Tongue (tissue), 1 donor: ENCODE measurements at regions not wholly inside any gene's neighbourhood (a gene's known extent, or its start where the extent isn't known, plus 50 kb on each side); places are given as distances from the start of the nearest gene placed in this dataset.

Experiments used
- DNase-seq: peaks from one replicate; pipeline ENCODE4 v3.0.0-alpha.2; 2015

DNA sequence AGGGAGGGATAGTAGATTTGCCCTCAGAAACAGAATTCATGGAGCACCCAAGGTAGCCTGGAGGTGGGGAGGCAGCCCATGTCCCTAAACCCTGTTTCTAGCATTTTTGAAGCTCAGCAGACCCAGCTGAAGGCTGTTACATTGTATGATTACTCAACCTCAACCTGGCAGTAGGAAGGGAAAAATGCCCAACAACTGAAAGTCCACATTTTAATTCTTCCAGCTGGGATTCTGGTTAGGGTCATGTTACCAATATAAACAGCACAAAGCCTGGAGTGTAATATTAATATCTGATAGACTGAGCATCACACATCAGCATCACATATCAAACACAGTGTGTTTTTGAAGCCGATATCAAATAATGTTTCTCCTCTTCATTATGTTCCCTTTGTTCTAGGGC lies 437.0 kb downstream of the HRH4 start:
- peak; percentile 22 for DNase-seq

DNA sequence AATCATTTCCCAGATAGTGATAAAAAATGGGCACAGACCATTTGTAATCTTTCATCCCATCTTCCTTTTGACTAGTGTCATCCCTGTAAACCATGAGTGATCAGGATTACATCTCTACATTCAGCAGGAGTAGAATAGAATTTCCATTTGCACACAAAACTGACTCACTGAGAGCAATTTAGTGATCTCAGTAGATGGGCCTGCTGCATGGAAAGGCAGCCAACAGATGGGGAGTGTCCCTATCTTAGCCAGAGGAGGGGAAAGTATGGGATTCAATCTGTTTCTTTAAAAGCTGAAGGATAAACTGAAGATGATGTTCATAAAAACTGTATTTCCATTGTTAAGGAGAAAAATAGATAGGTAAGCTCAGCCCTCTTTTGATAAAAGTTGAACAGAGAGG lies 441.7 kb downstream of the ZNF521 start:
- DNase-seq: no peak

DNA sequence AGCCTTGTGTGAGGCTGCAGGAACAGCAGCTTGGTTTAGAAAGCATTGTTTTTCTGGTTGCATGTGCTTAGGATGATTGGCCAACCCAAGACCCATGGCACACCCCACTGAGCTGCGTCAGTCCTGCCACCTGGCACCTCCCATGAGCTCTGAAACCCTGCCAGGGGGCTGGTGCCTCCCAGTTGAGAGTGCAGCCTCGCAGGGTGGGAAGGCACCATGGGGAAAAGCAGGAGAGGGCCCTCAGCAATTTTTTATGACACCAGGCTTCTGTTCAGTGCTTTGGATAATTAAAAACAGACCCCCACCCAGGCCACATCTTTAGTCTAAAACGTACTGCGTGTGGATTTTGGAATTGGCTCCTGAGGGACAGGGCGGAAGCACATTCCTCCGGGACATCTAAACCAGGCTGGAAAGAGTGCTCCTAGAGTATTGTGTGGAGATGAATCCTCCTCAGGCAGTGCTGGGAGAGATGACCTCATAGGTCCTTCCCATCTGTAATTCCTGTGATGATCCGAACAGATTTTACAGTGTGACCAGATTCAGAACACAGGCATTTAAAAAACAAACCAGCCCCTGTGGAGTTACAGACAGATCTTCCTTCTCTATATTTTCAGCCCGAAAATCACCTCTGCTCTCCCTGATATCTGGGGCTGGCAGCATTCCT lies 438.3 kb downstream of the ZNF521 start:
- DNase-seq: no peak

- DNase-seq: no peak
Measured at GRCh38 chr18:24914171-24914525, 437.8 kb downstream of the ZNF521 start.

- DNase-seq: no peak
Measured at GRCh38 chr18:24914685-24915084, 437.3 kb downstream of the ZNF521 start.

DNA sequence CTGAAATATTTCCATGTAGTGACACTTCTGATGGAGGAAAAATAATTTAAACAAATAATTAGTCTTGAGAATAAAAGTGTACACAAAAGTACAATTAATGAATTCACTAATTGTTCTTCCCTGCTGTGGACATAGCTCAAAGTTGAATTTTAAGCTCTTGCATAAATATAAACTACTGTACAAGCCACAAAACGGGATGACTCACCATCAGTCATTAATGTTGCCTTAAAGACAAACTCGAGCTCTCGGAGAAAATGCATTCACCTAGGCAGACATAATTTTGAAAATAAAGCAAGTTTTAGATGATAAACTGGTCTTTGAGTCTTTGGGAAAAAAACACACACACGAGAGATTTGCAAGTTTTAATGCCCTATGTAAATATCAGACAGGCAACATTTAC lies 436.4 kb downstream of the ZNF521 start:
- no peak for DNase-seq

- DNase-seq: no peak
Measured at GRCh38 chr18:24917767-24918166, 434.2 kb downstream of the ZNF521 start.

GRCh38 chr18:24918257-24918656 lies 433.7 kb downstream of the ZNF521 start:
- no peak for DNase-seq

GRCh38 chr18:24919181-24919797 lies 432.7 kb downstream of the ZNF521 start:
- no peak for DNase-seq

GRCh38 chr18:24922491-24922890 lies 429.5 kb downstream of the ZNF521 start:
- DNase-seq: no peak

DNA sequence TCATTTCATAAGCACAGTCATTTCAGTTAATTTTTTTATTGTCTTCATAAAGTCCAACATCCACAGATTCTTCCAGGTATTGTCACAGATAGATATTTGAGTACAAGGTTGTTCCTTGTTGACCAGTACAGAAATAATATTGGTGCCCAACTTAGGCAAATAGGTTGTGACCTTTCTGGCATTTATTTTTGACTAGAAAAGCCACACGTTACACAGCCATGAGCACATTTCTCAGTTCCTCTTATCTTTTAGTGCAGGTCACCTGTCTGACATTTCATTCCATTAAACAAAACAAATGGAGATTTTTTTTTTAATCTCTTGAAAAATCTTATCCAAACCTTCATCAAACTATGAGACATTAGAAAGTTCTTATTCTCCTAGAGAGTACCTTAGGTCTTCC lies 428.8 kb downstream of the ZNF521 start:
- no peak for DNase-seq

DNA sequence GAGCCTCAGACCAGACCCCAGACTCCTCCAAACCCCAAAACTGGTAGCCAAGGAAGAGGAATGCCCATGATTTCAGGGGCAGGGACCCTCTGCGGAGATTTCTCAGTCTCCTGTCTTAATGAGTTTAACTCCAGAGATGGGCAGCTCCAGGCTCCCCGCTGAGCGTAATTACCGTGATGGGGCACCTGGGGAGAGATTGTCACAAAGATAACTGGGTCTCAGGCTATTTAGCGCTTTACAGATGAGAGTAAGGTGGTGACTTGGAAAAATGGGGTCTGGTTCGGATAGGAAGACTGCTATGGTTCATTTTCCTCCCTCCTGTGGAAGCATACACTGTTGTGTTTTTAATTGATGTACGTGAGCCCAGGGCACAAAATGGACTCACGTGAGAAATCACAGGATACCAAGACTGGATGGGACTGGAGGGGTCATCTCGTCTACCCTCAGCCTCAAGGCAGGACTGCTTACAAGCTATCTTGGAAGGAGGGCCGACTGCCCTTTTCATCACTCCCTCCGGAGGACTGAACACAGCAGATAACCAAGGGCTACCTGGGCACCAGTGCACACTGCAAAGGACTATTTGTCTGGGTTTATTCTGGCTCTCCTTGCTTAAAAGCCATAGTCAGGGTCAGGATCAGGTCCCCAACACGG lies 427.8 kb downstream of the ZNF521 start:
- no peak for DNase-seq

GRCh38 chr18:24926649-24927048 lies 425.3 kb downstream of the ZNF521 start:
- DNase-seq: no peak

DNA sequence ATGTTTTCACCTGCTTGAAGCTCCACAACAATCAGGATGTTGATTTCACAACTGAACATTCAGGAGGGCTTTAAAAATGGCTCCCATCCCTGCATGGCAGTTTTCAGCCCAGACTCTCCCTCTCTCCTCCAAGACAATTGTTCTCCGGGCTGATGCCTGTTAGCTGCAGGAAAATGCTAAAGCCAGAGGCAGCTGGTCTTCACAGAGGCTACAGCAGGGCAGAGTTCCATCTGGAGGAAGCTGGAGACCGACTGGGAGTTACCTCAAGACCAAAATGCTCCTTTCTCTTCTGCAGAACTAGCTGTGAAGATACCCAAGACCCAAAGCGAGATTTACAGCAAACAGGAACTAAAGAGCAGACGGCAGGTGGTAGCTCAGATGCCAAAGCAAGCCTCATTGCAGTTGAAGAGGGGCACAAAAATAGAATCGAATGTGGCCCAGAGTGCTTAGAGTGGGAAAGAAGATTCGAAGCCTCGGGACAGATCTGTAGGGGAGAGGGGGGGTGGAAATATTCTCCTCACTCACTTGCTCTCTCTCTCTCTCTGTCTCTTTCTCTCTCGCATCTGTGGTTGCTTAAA lies 423.6 kb downstream of the ZNF521 start:
- DNase-seq: peak; percentile 65

DNA sequence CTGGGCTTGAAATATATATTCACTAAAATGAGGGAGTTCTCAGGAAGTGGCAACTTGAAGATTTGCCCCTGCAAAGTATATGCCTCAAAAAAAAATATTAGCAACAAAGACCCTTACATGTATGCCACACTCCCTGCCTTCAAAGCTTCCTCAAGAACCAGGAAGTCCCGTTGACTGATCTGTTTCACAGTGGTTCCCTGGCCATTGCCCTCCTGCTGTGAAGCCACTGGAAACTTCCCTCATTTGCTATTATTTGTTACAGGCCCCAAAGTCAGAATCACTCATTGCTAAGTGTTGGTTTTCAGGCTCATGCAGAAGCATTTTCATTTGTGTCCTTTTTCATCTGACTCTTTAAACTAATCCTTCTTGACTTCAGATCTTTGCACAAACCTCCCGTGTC lies 421.5 kb downstream of the ZNF521 start:
- DNase-seq: no peak

DNA sequence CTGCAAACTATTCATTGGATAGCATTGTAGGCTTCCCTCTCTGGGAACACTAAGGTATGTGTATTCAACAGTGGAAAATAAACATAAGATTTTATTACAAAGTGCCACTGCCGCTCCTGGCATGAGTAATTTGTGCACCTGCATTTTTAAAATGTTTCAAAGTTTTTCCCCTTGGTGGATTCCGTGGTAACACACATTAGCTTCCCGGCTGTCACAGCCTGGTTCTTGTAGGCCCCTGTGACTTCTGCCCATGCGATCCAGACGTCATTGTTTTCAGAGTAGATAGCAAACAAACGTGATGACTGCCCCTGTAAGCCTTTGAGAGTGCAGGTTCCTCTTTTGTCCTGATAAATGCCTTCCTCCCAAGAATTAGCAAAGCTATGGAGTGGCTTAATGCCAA lies 421.0 kb downstream of the ZNF521 start:
- DNase-seq: peak; percentile 62

DNA sequence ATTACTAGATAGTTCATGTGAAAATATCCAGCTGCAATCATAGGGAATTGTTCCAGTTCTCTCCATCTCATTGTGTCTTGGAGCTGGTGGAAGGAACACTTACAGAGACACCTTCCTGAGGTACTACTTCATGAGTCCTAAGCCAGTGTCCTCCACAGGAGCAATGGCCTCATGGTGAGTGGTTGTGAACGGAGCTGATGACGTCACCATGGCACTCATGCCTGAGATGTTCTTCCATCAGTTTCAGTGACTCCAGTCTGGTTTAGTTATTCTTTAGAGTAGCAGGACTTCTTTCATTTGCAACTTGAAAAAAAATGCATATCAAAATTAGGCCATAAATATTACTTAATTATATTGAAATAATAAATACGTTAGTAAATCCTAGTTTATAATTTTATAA lies 418.6 kb downstream of the ZNF521 start:
- no peak for DNase-seq

DNA sequence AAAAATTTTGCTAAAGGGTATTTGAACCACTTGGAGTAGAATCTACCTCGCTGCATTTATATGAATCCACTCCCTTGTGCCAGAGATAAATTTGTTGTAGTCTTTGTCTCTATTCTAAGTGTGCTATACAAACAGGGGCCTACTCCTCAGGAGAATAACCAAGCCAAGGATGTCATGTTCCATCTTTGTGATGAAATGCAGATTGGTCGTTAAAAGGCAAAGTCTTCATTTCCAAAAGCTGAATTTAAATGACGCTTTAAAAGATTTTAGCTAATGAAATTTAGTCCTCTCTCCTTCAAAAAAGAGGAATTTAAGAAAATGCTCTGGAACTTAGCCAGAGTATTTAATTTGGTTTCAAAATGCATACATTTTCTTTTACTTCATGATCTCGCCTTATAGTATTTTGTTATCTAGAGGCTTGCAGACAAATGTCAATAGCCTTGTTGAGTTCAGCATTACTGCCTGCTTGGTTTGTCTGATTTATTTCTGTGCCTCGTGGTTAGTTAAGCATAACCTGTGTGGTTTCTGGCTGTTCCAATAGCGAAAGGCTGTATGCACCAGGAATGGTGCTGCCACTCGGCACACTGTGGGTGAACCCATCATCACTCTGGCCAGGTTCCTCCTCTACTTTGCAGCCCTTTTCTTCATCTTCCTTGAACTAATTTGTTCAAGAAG lies 417.6 kb downstream of the ZNF521 start:
- DNase-seq: no peak

GRCh38 chr18:24935008-24935407 lies 417.0 kb downstream of the ZNF521 start:
- DNase-seq: no peak

DNA sequence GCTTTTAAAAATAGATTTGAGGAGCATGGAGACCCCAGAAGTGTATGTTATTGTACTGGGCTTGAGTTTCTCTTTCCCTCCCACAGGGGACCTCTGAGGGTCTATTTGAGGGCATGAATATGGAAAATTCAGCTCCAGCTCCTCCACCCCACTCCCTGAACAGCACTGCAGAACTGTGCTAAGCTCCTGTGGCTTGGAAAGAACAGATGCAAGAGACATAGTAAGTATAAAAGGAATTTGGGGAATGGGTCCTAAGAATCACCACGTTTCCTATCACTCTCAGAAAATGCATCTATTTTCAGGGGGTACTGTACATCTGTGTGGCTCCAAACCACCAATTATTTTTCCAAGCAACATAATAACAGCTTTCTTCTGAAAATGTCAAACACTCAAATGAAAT lies 416.1 kb downstream of the ZNF521 start:
- DNase-seq: no peak

- no peak for DNase-seq
Measured at GRCh38 chr18:24936691-24937090, 415.3 kb downstream of the ZNF521 start.

- no peak for DNase-seq
Measured at GRCh38 chr18:24937639-24938275, 414.2 kb downstream of the ZNF521 start.

GRCh38 chr18:24940416-24940815 lies 411.6 kb downstream of the ZNF521 start:
- DNase-seq: no peak
